WTC11 (cell line): ENCODE measurements at regions not wholly inside any gene's neighbourhood (a gene's known extent, or its start where the extent isn't known, plus 50 kb on each side); places are given as distances from the start of the nearest gene placed in this dataset.

Experiments
- ATAC-seq: fragments of 200-7000 bp; cut with Tn5 transposase; 2 replicates; pipeline ENCODE4 v1.10.0; 2021; ENCODE audit warnings: mild to moderate bottlenecking, moderate library complexity
- CTCF ChIA-PET: fragments of 300-600 bp; sonication (Branson Sonifier 250); formaldehyde crosslinking; loops from one replicate; lab custom pipeline; 2021; ENCODE audit warnings: antibody characterized with exemption; lab: Charles Lee
- POLR2A ChIA-PET: fragments of 350-600 bp; sonication (Branson Sonifier 250); formaldehyde crosslinking; loops from one replicate; lab custom pipeline; 2021; ENCODE audit warnings: antibody characterized with exemption; lab: Charles Lee
- DNase-seq: peaks from one replicate; pipeline ENCODE4 v3.0.0; 2021; ENCODE audit warnings: low spot score
- H3K27ac Mint-ChIP-seq: 2 replicates; pipeline ENCODE4 v1.8.0; 2021; ENCODE audit warnings: mixed read lengths
- H3K27me3 Mint-ChIP-seq: 2 replicates; pipeline ENCODE4 v1.8.0; 2021; ENCODE audit warnings: low read depth, mild to moderate bottlenecking, moderate library complexity, mixed read lengths
- H3K36me3 Mint-ChIP-seq: 2 replicates; pipeline ENCODE4 v1.8.0; 2021; ENCODE audit warnings: mixed read lengths
- H3K4me1 Mint-ChIP-seq: 2 replicates; pipeline ENCODE4 v1.8.0; 2022; ENCODE audit warnings: mixed read lengths
- H3K4me3 Mint-ChIP-seq: 2 replicates; pipeline ENCODE4 v1.8.0; 2021; ENCODE audit warnings: mild to moderate bottlenecking, moderate library complexity, mixed read lengths
- H3K9me3 Mint-ChIP-seq: 2 replicates; pipeline ENCODE4 v1.8.0; 2021; ENCODE audit warnings: mixed read lengths
- AR ChIP-seq: fragments of 250-450 bp; sonication (Bioruptor Pico); IDR thresholded peaks from 2 replicates; pipeline ENCODE4 v1.9.0; 2021; ENCODE audit warnings: mild to moderate bottlenecking
- ATF1 ChIP-seq: sonication (generic); formaldehyde crosslinking; IDR thresholded peaks from 2 replicates; pipeline ENCODE4 v1.8.1; 2023; ENCODE audit warnings: mild to moderate bottlenecking, moderate library complexity, missing genetic modification reagents
- CREB1 ChIP-seq: sonication (generic); formaldehyde crosslinking; IDR thresholded peaks from 2 replicates; pipeline ENCODE4 v1.8.0; 2023; ENCODE audit warnings: mild to moderate bottlenecking, missing genetic modification reagents
- CREM ChIP-seq: sonication (generic); formaldehyde crosslinking; IDR thresholded peaks from 2 replicates; pipeline ENCODE4 v1.8.1; 2022; ENCODE audit warnings: mild to moderate bottlenecking, missing genetic modification reagents, moderate library complexity
- ETV6 ChIP-seq: sonication (generic); formaldehyde crosslinking; IDR thresholded peaks from 2 replicates; pipeline ENCODE4 v1.8.1; 2022; ENCODE audit warnings: mild to moderate bottlenecking, missing genetic modification reagents
- GRHL2 ChIP-seq: fragments of 250-450 bp; sonication (Bioruptor Pico); IDR thresholded peaks from 2 replicates; pipeline ENCODE4 v1.8.0; 2022; ENCODE audit warnings: mild to moderate bottlenecking, moderate library complexity; ENCODE audit not compliant: insufficient replicate concordance, severe bottlenecking
- IRF2 ChIP-seq: sonication (generic); formaldehyde crosslinking; IDR thresholded peaks from 2 replicates; pipeline ENCODE4 v1.8.0; 2022; ENCODE audit warnings: low read depth, missing genetic modification reagents, borderline replicate concordance
- NFE2L1 ChIP-seq: sonication (generic); formaldehyde crosslinking; IDR thresholded peaks from 2 replicates; pipeline ENCODE4 v1.8.1; 2023; ENCODE audit warnings: missing genetic modification reagents
- NFYB ChIP-seq: sonication (generic); formaldehyde crosslinking; conservative IDR thresholded peaks from 2 replicates; pipeline ENCODE4 v1.8.0; 2022; ENCODE audit warnings: low read depth, missing genetic modification reagents
- PRRX2 ChIP-seq: fragments of 250-450 bp; sonication (Bioruptor Pico); IDR thresholded peaks from 2 replicates; pipeline ENCODE4 v1.8.0; 2021; ENCODE audit warnings: mild to moderate bottlenecking
- TCF7 ChIP-seq: sonication (generic); formaldehyde crosslinking; IDR thresholded peaks from 2 replicates; pipeline ENCODE4 v1.8.0; 2022; ENCODE audit warnings: mild to moderate bottlenecking, low read depth, missing genetic modification reagents, moderate library complexity
- TEAD4 ChIP-seq: sonication (generic); formaldehyde crosslinking; IDR thresholded peaks from 2 replicates; pipeline ENCODE4 v1.8.0; 2022; ENCODE audit warnings: mild to moderate bottlenecking, missing genetic modification reagents
- ZNF263 ChIP-seq: sonication (generic); formaldehyde crosslinking; IDR thresholded peaks from 2 replicates; pipeline ENCODE4 v1.8.1; 2022; ENCODE audit warnings: low read depth, mild to moderate bottlenecking, moderate library complexity, missing genetic modification reagents
- ZNF396 ChIP-seq: fragments of 250-450 bp; sonication (Bioruptor Pico); IDR thresholded peaks from 2 replicates; pipeline ENCODE4 v1.8.0; 2021; ENCODE audit warnings: mild to moderate bottlenecking, moderate library complexity, borderline replicate concordance
- ZNF423 ChIP-seq: fragments of 250-450 bp; sonication (Bioruptor Pico); IDR thresholded peaks from 2 replicates; pipeline ENCODE4 v2.1.2; 2022; ENCODE audit warnings: mild to moderate bottlenecking, moderate library complexity
- ZNF532 ChIP-seq: fragments of 250-450 bp; sonication (Bioruptor Pico); IDR thresholded peaks from 2 replicates; pipeline ENCODE4 v1.9.0; 2021; ENCODE audit warnings: mild to moderate bottlenecking, borderline replicate concordance
- TF ChIP-seq, protein P1 (sequence below): sonication (generic); formaldehyde crosslinking; IDR thresholded peaks from 2 replicates; pipeline ENCODE4 v1.8.0; 2022; ENCODE audit warnings: mild to moderate bottlenecking, missing genetic modification reagents
- TF ChIP-seq, protein P2 (sequence below): sonication (generic); formaldehyde crosslinking; IDR thresholded peaks from 2 replicates; pipeline ENCODE4 v1.8.0; 2022; ENCODE audit warnings: mild to moderate bottlenecking, missing genetic modification reagents
- TF ChIP-seq, protein P3 (sequence below): sonication (generic); formaldehyde crosslinking; IDR thresholded peaks from 2 replicates; pipeline ENCODE4 v1.8.1; 2023; ENCODE audit warnings: mild to moderate bottlenecking, missing genetic modification reagents
- TF ChIP-seq, protein P4 (sequence below): sonication (generic); formaldehyde crosslinking; IDR thresholded peaks from 2 replicates; pipeline ENCODE4 v1.8.1; 2022; ENCODE audit warnings: low read depth, missing genetic modification reagents, borderline replicate concordance

GRCh38 chr3:159234306-159234705 lies 432.5 kb downstream of the MFSD1 start:
- Mint-ChIP-seq H3K4me1 (peaks cover 21% of the 10 kb centered on the region), H3K9me3 (peaks cover 9% of the 10 kb centered on the region), H3K4me3 (no peak overlapping the region), H3K27ac (no peak overlapping the region), H3K36me3 (peaks cover 6% of the 10 kb centered on the region), H3K27me3 (no peaks in the 10 kb centered on the region)
- TF ChIP-seq, protein P1, sequence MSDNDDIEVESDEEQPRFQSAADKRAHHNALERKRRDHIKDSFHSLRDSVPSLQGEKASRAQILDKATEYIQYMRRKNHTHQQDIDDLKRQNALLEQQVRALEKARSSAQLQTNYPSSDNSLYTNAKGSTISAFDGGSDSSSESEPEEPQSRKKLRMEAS (CRISPR knock-in tag): no peak
- TF ChIP-seq NFE2L1 (CRISPR knock-in tag) (no peak), TCF7 (CRISPR knock-in tag) (no peak), IRF2 (no peak), AR (no peak), CREB1 (CRISPR knock-in tag) (no peak), PRRX2 (CRISPR knock-in tag) (no peak), ATF1 (no peak), ZNF423 (CRISPR knock-in tag) (no peak)
- TF ChIP-seq, protein P2, sequence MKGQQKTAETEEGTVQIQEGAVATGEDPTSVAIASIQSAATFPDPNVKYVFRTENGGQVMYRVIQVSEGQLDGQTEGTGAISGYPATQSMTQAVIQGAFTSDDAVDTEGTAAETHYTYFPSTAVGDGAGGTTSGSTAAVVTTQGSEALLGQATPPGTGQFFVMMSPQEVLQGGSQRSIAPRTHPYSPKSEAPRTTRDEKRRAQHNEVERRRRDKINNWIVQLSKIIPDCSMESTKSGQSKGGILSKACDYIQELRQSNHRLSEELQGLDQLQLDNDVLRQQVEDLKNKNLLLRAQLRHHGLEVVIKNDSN (CRISPR knock-in tag): no peak
- no peak for ATAC-seq
- POLR2A ChIA-PET: no interaction called here
- DNase-seq: no peak
- CTCF ChIA-PET: no interaction called here

- TF ChIP-seq CREM (CRISPR knock-in tag): no peak
- no peak for TF ChIP-seq TEAD4 (CRISPR knock-in tag)
- no peak for TF ChIP-seq ZNF263 (CRISPR knock-in tag)
- TF ChIP-seq GRHL2 (CRISPR knock-in tag): no peak
- no peak for TF ChIP-seq ZNF532 (CRISPR knock-in tag)
- TF ChIP-seq NFYB (CRISPR knock-in tag): no peak
- TF ChIP-seq, protein P3, sequence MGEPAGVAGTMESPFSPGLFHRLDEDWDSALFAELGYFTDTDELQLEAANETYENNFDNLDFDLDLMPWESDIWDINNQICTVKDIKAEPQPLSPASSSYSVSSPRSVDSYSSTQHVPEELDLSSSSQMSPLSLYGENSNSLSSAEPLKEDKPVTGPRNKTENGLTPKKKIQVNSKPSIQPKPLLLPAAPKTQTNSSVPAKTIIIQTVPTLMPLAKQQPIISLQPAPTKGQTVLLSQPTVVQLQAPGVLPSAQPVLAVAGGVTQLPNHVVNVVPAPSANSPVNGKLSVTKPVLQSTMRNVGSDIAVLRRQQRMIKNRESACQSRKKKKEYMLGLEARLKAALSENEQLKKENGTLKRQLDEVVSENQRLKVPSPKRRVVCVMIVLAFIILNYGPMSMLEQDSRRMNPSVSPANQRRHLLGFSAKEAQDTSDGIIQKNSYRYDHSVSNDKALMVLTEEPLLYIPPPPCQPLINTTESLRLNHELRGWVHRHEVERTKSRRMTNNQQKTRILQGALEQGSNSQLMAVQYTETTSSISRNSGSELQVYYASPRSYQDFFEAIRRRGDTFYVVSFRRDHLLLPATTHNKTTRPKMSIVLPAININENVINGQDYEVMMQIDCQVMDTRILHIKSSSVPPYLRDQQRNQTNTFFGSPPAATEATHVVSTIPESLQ (CRISPR knock-in tag): no peak
- TF ChIP-seq, protein P4, sequence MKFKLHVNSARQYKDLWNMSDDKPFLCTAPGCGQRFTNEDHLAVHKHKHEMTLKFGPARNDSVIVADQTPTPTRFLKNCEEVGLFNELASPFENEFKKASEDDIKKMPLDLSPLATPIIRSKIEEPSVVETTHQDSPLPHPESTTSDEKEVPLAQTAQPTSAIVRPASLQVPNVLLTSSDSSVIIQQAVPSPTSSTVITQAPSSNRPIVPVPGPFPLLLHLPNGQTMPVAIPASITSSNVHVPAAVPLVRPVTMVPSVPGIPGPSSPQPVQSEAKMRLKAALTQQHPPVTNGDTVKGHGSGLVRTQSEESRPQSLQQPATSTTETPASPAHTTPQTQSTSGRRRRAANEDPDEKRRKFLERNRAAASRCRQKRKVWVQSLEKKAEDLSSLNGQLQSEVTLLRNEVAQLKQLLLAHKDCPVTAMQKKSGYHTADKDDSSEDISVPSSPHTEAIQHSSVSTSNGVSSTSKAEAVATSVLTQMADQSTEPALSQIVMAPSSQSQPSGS (CRISPR knock-in tag): no peak
- TF ChIP-seq ETV6 (CRISPR knock-in tag): no peak
- no peak for TF ChIP-seq ZNF396 (CRISPR knock-in tag)
- ATAC-seq (no peak), DNase-seq (no peak)
- POLR2A ChIA-PET: no interaction called here
- Mint-ChIP-seq H3K27me3 (no peaks in the 10 kb centered on the region), H3K4me1 (peaks cover 19% of the 10 kb centered on the region), H3K36me3 (no peaks in the 10 kb centered on the region), H3K9me3 (no peaks in the 10 kb centered on the region), H3K4me3 (no peak overlapping the region), H3K27ac (no peak overlapping the region)
- CTCF ChIA-PET: interaction anchor here (0.5 to 1.4 kb wide), 3 partner anchors 24 to 368 kb away, joined by 3 to 5 read pairs (median 3); no protein-coding TSS in a partner anchor
Measured at GRCh38 chr3:159236321-159236720, 434.5 kb downstream of the MFSD1 start.
